ENCODE measurements at regions not wholly inside any gene's neighbourhood (a gene's known extent, or its start where the extent isn't known, plus 50 kb on each side); places are given as distances from the start of the nearest gene placed in this dataset.

DNA sequence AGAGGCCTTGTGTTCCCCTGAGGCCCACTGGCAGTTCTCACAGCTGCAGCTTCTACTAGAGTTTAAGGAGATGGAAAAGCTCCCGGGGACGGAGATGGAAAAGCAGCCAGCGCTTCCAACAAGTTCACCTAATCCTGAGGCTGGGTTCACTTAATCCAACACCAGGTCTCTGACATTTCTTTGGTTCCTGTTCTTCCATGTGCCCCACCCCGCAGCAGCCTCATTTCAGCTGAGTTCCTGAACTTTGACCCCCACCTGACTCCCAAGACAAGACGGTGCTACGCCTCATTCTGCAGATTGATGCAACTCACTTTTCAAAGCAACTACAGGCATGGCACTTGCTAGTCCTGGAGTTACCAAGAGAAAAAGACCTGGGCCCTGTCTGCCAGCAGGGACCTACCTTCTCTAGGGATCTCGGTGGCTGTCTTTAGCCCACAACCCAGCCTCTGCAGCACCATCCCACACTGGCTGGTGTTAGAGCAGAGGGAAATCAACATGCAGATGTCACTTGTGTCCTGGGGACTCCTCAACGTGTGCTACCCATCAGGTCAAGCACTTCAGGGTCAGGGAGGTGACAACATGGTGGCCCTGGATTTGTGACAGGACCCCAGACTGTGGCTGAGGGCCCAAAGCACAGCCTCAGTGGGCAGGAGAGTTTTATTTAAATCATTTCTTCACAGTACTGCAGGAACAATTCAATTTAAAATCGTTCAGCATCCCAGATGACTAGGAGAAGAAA, 406.1 kb downstream of the VPS13C start:
- Histone ChIP-seq H2AFZ (ENCODE audit: control insufficient read depth, low read length) (no peak overlapping the region), H3K9me3 (ENCODE audit: control insufficient read depth, low read depth, low read length) (no peaks in the 10 kb centered on the region), H3K36me3 (ENCODE audit: control insufficient read depth in 2 of 2, extremely low read depth in 1 of 2, insufficient read depth in 2 of 2, low read length in 2 of 2) (no peaks in the 10 kb centered on the region), H3K27ac (ENCODE audit: control insufficient read depth, insufficient read depth, low read length) (no peak overlapping the region), H3K4me1 (ENCODE audit: control insufficient read depth, extremely low read depth, insufficient read depth, low read length) (no peaks in the 10 kb centered on the region), H4K20me1 (ENCODE audit: control insufficient read depth, extremely low read depth, insufficient read depth, low read length) (no peaks in the 10 kb centered on the region), H3K9ac (ENCODE audit: control insufficient read depth, extremely low read depth, insufficient read depth, low read length) (no peak overlapping the region), H3K27me3 (ENCODE audit: control insufficient read depth, extremely low read depth, insufficient read depth, low read length) (no peaks in the 10 kb centered on the region), H3K79me2 (ENCODE audit: control insufficient read depth, insufficient read depth, low read length) (no peaks in the 10 kb centered on the region), H3K4me2 (ENCODE audit: control insufficient read depth, extremely low read depth, insufficient read depth, low read depth, low read length) (no peak overlapping the region), H3K9me1 (ENCODE audit: control insufficient read depth, extremely low read depth, insufficient read depth, low read length) (no peaks in the 10 kb centered on the region), H3K4me3 (ENCODE audit: control insufficient read depth in 2 of 3, extremely low read depth in 1 of 3, insufficient read depth in 2 of 3, low read depth in 1 of 3, low read length in 3 of 3) (no peak overlapping the region)
- no peak for DNase-seq (ENCODE audit: low read depth, low spot score)
- FAIRE-seq = no peak
- no peak for TF ChIP-seq EZH2 (IDR thresholded peaks at IDR 0.05; ENCODE audit: low read length)
- TF ChIP-seq, protein P1, sequence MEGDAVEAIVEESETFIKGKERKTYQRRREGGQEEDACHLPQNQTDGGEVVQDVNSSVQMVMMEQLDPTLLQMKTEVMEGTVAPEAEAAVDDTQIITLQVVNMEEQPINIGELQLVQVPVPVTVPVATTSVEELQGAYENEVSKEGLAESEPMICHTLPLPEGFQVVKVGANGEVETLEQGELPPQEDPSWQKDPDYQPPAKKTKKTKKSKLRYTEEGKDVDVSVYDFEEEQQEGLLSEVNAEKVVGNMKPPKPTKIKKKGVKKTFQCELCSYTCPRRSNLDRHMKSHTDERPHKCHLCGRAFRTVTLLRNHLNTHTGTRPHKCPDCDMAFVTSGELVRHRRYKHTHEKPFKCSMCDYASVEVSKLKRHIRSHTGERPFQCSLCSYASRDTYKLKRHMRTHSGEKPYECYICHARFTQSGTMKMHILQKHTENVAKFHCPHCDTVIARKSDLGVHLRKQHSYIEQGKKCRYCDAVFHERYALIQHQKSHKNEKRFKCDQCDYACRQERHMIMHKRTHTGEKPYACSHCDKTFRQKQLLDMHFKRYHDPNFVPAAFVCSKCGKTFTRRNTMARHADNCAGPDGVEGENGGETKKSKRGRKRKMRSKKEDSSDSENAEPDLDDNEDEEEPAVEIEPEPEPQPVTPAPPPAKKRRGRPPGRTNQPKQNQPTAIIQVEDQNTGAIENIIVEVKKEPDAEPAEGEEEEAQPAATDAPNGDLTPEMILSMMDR (optimal IDR thresholded peaks at IDR 0.05 in 1 of 3, IDR thresholded peaks at IDR 0.05 in 1 of 3, conservative IDR thresholded peaks at IDR 0.05 in 1 of 3; ENCODE audit: extremely low read depth in 1 of 3, insufficient read depth in 2 of 3, low read length in 3 of 3) = no peak
- dilution Hi-C loops (cut with MboI; ENCODE audit: extremely low pct_ligation_motif_present, low sequenced_read_pairs) = no loop called here

GRCh38 chr15:61653110-61653509, 407.1 kb downstream of the VPS13C start:
- no peak for FAIRE-seq
- no peaks in the 10 kb centered on the region for H4K20me1 ChIP-seq (ENCODE audit: control insufficient read depth, extremely low read depth, insufficient read depth, low read length)
- dilution Hi-C loops (cut with MboI; ENCODE audit: extremely low pct_ligation_motif_present, low sequenced_read_pairs) = no loop called here
- no peaks in the 10 kb centered on the region for H3K36me3 ChIP-seq (ENCODE audit: control insufficient read depth in 2 of 2, extremely low read depth in 1 of 2, insufficient read depth in 2 of 2, low read length in 2 of 2)
- DNase-seq (ENCODE audit: low read depth, low spot score) = no peak
- no peaks in the 10 kb centered on the region for H3K4me1 ChIP-seq (ENCODE audit: control insufficient read depth, extremely low read depth, insufficient read depth, low read length)
- TF ChIP-seq EZH2 (IDR thresholded peaks at IDR 0.05; ENCODE audit: low read length) = no peak
- TF ChIP-seq, protein P1 (optimal IDR thresholded peaks at IDR 0.05 in 1 of 3, IDR thresholded peaks at IDR 0.05 in 1 of 3, conservative IDR thresholded peaks at IDR 0.05 in 1 of 3; ENCODE audit: extremely low read depth in 1 of 3, insufficient read depth in 2 of 3, low read length in 3 of 3) = no peak
- no peak overlapping the region for H3K27ac ChIP-seq (ENCODE audit: control insufficient read depth, insufficient read depth, low read length)
- H3K9me1 ChIP-seq (ENCODE audit: control insufficient read depth, extremely low read depth, insufficient read depth, low read length) = no peaks in the 10 kb centered on the region
- no peak overlapping the region for H2AFZ ChIP-seq (ENCODE audit: control insufficient read depth, low read length)
- no peak overlapping the region for H3K9ac ChIP-seq (ENCODE audit: control insufficient read depth, extremely low read depth, insufficient read depth, low read length)
- peaks cover 2% of the 10 kb centered on the region for H3K27me3 ChIP-seq (ENCODE audit: control insufficient read depth, extremely low read depth, insufficient read depth, low read length)
- H3K79me2 ChIP-seq (ENCODE audit: control insufficient read depth, insufficient read depth, low read length) = no peaks in the 10 kb centered on the region
- no peak overlapping the region for H3K4me2 ChIP-seq (ENCODE audit: control insufficient read depth, extremely low read depth, insufficient read depth, low read depth, low read length)
- H3K4me3 ChIP-seq (ENCODE audit: control insufficient read depth in 2 of 3, extremely low read depth in 1 of 3, insufficient read depth in 2 of 3, low read depth in 1 of 3, low read length in 3 of 3) = no peak overlapping the region
- no peaks in the 10 kb centered on the region for H3K9me3 ChIP-seq (ENCODE audit: control insufficient read depth, low read depth, low read length)

Data from keratinocyte (primary cell).